Muscle of arm (tissue), 1 donor: ENCODE measurements at regions not wholly inside any gene's neighbourhood (a gene's known extent, or its start where the extent isn't known, plus 50 kb on each side); places are given as distances from the start of the nearest gene placed in this dataset.

Experiments used
- DNase-seq: peaks from one replicate; pipeline ENCODE4 v3.0.0-alpha.2; 2013

- DNase-seq, result no peak
These were observed 144.0 kb upstream of the CIBAR2 start for GRCh38 chr16:85256190-85256739.

GRCh38 chr16:85257483-85257882 is 145.2 kb upstream of the CIBAR2 start:
- DNase-seq, result no peak

- no peak for DNase-seq
These were observed 145.9 kb upstream of the CIBAR2 start for GRCh38 chr16:85258166-85258565.

GRCh38 chr16:85258629-85259028 is 146.4 kb upstream of the CIBAR2 start:
- DNase-seq, result no peak

GRCh38 chr16:85259115-85259831 is 147.0 kb upstream of the CIBAR2 start:
- DNase-seq, result no peak

- no peak for DNase-seq
These were observed 147.5 kb upstream of the CIBAR2 start for GRCh38 chr16:85259832-85260167.

GRCh38 chr16:85261204-85261603 is 148.9 kb upstream of the CIBAR2 start:
- no peak for DNase-seq

- DNase-seq, result no peak
These were observed 149.6 kb upstream of the CIBAR2 start for GRCh38 chr16:85261657-85262557.

GRCh38 chr16:85262558-85263238 is 150.4 kb upstream of the CIBAR2 start:
- DNase-seq, result no peak

GRCh38 chr16:85263239-85263585 is 150.9 kb upstream of the CIBAR2 start:
- DNase-seq, result no peak

GRCh38 chr16:85264752-85265151 is 152.5 kb upstream of the CIBAR2 start:
- DNase-seq, result no peak

- DNase-seq, result no peak
These were observed 153.0 kb upstream of the CIBAR2 start for GRCh38 chr16:85265161-85265784.

- DNase-seq, result no peak
These were observed 153.5 kb upstream of the CIBAR2 start for GRCh38 chr16:85265810-85266209.

- DNase-seq, result no peak
These were observed 154.6 kb upstream of the CIBAR2 start for GRCh38 chr16:85266857-85267256.

GRCh38 chr16:85267414-85267945 is 155.2 kb upstream of the CIBAR2 start:
- no peak for DNase-seq

GRCh38 chr16:85269165-85269564 is 156.9 kb upstream of the CIBAR2 start:
- DNase-seq, result no peak

GRCh38 chr16:85270374-85270773 is 158.1 kb upstream of the CIBAR2 start:
- no peak for DNase-seq

GRCh38 chr16:85271198-85271597 is 158.9 kb upstream of the CIBAR2 start:
- no peak for DNase-seq

GRCh38 chr16:85273293-85273692 is 161.0 kb upstream of the CIBAR2 start:
- no peak for DNase-seq

- no peak for DNase-seq
These were observed 162.2 kb upstream of the CIBAR2 start for GRCh38 chr16:85274501-85274900.

GRCh38 chr16:85274924-85275323 is 162.7 kb upstream of the CIBAR2 start:
- DNase-seq, result no peak
